ENCODE measurements at regions not wholly inside any gene's neighbourhood (a gene's known extent, or its start where the extent isn't known, plus 50 kb on each side); places are given as distances from the start of the nearest gene placed in this dataset.

- Histone ChIP-seq H3K36me3 (ENCODE audit: control insufficient read depth in 2 of 3, insufficient read depth in 3 of 3, low read length in 3 of 3) (no peaks in the 10 kb centered on the region), H3K9me3 (ENCODE audit: control insufficient read depth in 2 of 3, insufficient read depth in 1 of 3, low read length in 3 of 3) (no peaks in the 10 kb centered on the region), H3K27ac (ENCODE audit: low read depth in 2 of 2, low read length in 2 of 2) (no peak overlapping the region), H3K4me3 (ENCODE audit: low read length in 3 of 3) (no peak overlapping the region), H3K9ac (ENCODE audit: low read length in 3 of 3) (no peak overlapping the region), H3K27me3 (ENCODE audit: control insufficient read depth, insufficient read depth, low read length) (no peaks in the 10 kb centered on the region), H3K4me1 (ENCODE audit: control insufficient read depth in 2 of 3, insufficient read depth in 2 of 3, low read depth in 1 of 3, low read length in 3 of 3) (no peaks in the 10 kb centered on the region)
- DNase-seq (peak in 2 of 5 donors; percentile 41 to 67), FAIRE-seq (no peak)
- no peak for TF ChIP-seq CTCF (IDR thresholded peaks at IDR 0.05; ENCODE audit: borderline replicate concordance, extremely low read depth, insufficient read depth)
- intact Hi-C loops (cut with DNase I): no loop called here
These were observed 722.2 kb upstream of the EYS start for GRCh38 chr6:66429210-66429609.

GRCh38 chr6:66423047-66423446, 716.0 kb upstream of the EYS start:
- Histone ChIP-seq H3K27me3 (ENCODE audit: control insufficient read depth, insufficient read depth, low read length) (no peaks in the 10 kb centered on the region), H3K9ac (ENCODE audit: low read length in 3 of 3) (no peak overlapping the region), H3K4me3 (ENCODE audit: low read length in 3 of 3) (no peak overlapping the region), H3K27ac (ENCODE audit: low read depth in 2 of 2, low read length in 2 of 2) (no peak overlapping the region), H3K36me3 (ENCODE audit: control insufficient read depth in 2 of 3, insufficient read depth in 3 of 3, low read length in 3 of 3) (no peaks in the 10 kb centered on the region), H3K9me3 (ENCODE audit: control insufficient read depth in 2 of 3, insufficient read depth in 1 of 3, low read length in 3 of 3) (no peaks in the 10 kb centered on the region), H3K4me1 (ENCODE audit: control insufficient read depth in 2 of 3, insufficient read depth in 2 of 3, low read depth in 1 of 3, low read length in 3 of 3) (no peaks in the 10 kb centered on the region)
- no peak for DNase-seq
- no peak for FAIRE-seq
- intact Hi-C loops (cut with DNase I): no loop called here
- no peak for TF ChIP-seq CTCF (IDR thresholded peaks at IDR 0.05; ENCODE audit: borderline replicate concordance, extremely low read depth, insufficient read depth)

GRCh38 chr6:66421570-66421969, 714.5 kb upstream of the EYS start:
- no peak for TF ChIP-seq CTCF (IDR thresholded peaks at IDR 0.05; ENCODE audit: borderline replicate concordance, extremely low read depth, insufficient read depth)
- H3K4me3 ChIP-seq (ENCODE audit: low read length in 3 of 3): no peak overlapping the region
- no peak for FAIRE-seq
- H3K4me1 ChIP-seq (ENCODE audit: control insufficient read depth in 2 of 3, insufficient read depth in 2 of 3, low read depth in 1 of 3, low read length in 3 of 3): no peaks in the 10 kb centered on the region
- intact Hi-C loops (cut with DNase I): no loop called here
- H3K27ac ChIP-seq (ENCODE audit: low read depth in 2 of 2, low read length in 2 of 2): no peak overlapping the region
- H3K36me3 ChIP-seq (ENCODE audit: control insufficient read depth in 2 of 3, insufficient read depth in 3 of 3, low read length in 3 of 3): no peaks in the 10 kb centered on the region
- H3K27me3 ChIP-seq (ENCODE audit: control insufficient read depth, insufficient read depth, low read length): no peaks in the 10 kb centered on the region
- no peak overlapping the region for H3K9ac ChIP-seq (ENCODE audit: low read length in 3 of 3)
- no peaks in the 10 kb centered on the region for H3K9me3 ChIP-seq (ENCODE audit: control insufficient read depth in 2 of 3, insufficient read depth in 1 of 3, low read length in 3 of 3)
- DNase-seq: peak in 3 of 5 donors; percentile 9 to 27 (median 10)

GRCh38 chr6:66418906-66419305, 711.9 kb upstream of the EYS start:
- FAIRE-seq: no peak

More at GRCh38 chr6:66418906-66419305, 711.9 kb upstream of the EYS start:
- Histone ChIP-seq H3K9me3 (ENCODE audit: control insufficient read depth in 2 of 3, insufficient read depth in 1 of 3, low read length in 3 of 3) (no peaks in the 10 kb centered on the region), H3K4me3 (ENCODE audit: low read length in 3 of 3) (no peak overlapping the region), H3K36me3 (ENCODE audit: control insufficient read depth in 2 of 3, insufficient read depth in 3 of 3, low read length in 3 of 3) (no peaks in the 10 kb centered on the region), H3K4me1 (ENCODE audit: control insufficient read depth in 2 of 3, insufficient read depth in 2 of 3, low read depth in 1 of 3, low read length in 3 of 3) (no peaks in the 10 kb centered on the region), H3K27me3 (ENCODE audit: control insufficient read depth, insufficient read depth, low read length) (no peaks in the 10 kb centered on the region), H3K27ac (ENCODE audit: low read depth in 2 of 2, low read length in 2 of 2) (no peak overlapping the region), H3K9ac (ENCODE audit: low read length in 3 of 3) (no peak overlapping the region)
- DNase-seq: no peak
- no peak for TF ChIP-seq CTCF (IDR thresholded peaks at IDR 0.05; ENCODE audit: borderline replicate concordance, extremely low read depth, insufficient read depth)
- intact Hi-C loops (cut with DNase I): no loop called here
